Neural progenitor cell (in vitro differentiated cells): ENCODE measurements at regions not wholly inside any gene's neighbourhood (a gene's known extent, or its start where the extent isn't known, plus 50 kb on each side); places are given as distances from the start of the nearest gene placed in this dataset.

Experiments used
- DNase-seq: peaks from one replicate; pipeline ENCODE4 v3.0.0-alpha.2; 2016; ENCODE audit warnings: low spot score
- H2AFZ ChIP-seq: fragments of 200-600 bp; sonication (generic); replicated peaks from 2 replicates; pipeline ENCODE4 v1.6.1; 2016; ENCODE audit warnings: antibody characterized with exemption
- H3F3A ChIP-seq: fragments of 200-600 bp; sonication (generic); 2 replicates; pipeline ENCODE4 v1.6.1; 2016; ENCODE audit warnings: antibody characterized with exemption, low read depth
- H3K27ac ChIP-seq: fragments of 200-600 bp; sonication (generic); 2 replicates; pipeline ENCODE4 v1.5.1; 2016; ENCODE audit warnings: mild to moderate bottlenecking
- H3K27me3 ChIP-seq: fragments of 200-600 bp; sonication (generic); 2 replicates; pipeline ENCODE4 v1.6.1; 2016; ENCODE audit warnings: mild to moderate bottlenecking, moderate library complexity
- H3K36me3 ChIP-seq: fragments of 200-600 bp; sonication (generic); 2 replicates; pipeline ENCODE4 v1.5.1; 2016
- H3K4me1 ChIP-seq: fragments of 200-600 bp; sonication (generic); 2 replicates; pipeline ENCODE4 v1.6.1; 2016; ENCODE audit warnings: mixed run types
- H3K4me2 ChIP-seq: fragments of 200-600 bp; sonication (generic); 2 replicates; pipeline ENCODE4 v1.6.1; 2016
- H3K4me3 ChIP-seq: fragments of 200-600 bp; sonication (generic); 2 replicates; pipeline ENCODE4 v1.5.1; 2016
- H3K79me2 ChIP-seq: fragments of 200-600 bp; sonication (generic); 2 replicates; pipeline ENCODE4 v1.6.1; 2016; ENCODE audit warnings: low read depth
- H3K9ac ChIP-seq: fragments of 200-600 bp; sonication (generic); 2 replicates; pipeline ENCODE4 v1.6.1; 2016
- H3K9me3 ChIP-seq: fragments of 200-600 bp; sonication (generic); 2 replicates; pipeline ENCODE4 v1.5.1; 2016; ENCODE audit warnings: low read depth
- H4K20me1 ChIP-seq: fragments of 200-600 bp; sonication (generic); 2 replicates; pipeline ENCODE4 v1.6.1; 2016; ENCODE audit warnings: low read depth
- H3K27ac Mint-ChIP-seq: 3 replicates; pipeline ENCODE4 v1.8.0; 2021; ENCODE audit warnings: mixed read lengths
- H3K27me3 Mint-ChIP-seq: 2 replicates; pipeline ENCODE4 v1.8.0; 2022; ENCODE audit warnings: low read depth, mild to moderate bottlenecking, inconsistent platforms, moderate library complexity, mixed read lengths; ENCODE audit not compliant: insufficient read depth
- H3K36me3 Mint-ChIP-seq: 3 replicates; pipeline ENCODE4 v1.8.0; 2021; ENCODE audit warnings: mixed read lengths
- H3K4me1 Mint-ChIP-seq: 3 replicates; pipeline ENCODE4 v1.8.0; 2021; ENCODE audit warnings: mixed read lengths
- H3K4me3 Mint-ChIP-seq: 3 replicates; pipeline ENCODE4 v1.8.0; 2021; ENCODE audit warnings: mild to moderate bottlenecking, moderate library complexity, mixed read lengths
- H3K9me3 Mint-ChIP-seq: 3 replicates; pipeline ENCODE4 v1.8.0; 2020; ENCODE audit warnings: mixed read lengths
- CTCF ChIP-seq: fragments of 200-600 bp; sonication (generic); IDR thresholded peaks from 2 replicates; pipeline ENCODE4 v1.5.1; 2017; ENCODE audit warnings: antibody characterized with exemption, mild to moderate bottlenecking
- EZH2 ChIP-seq: fragments of 200-600 bp; sonication (generic); IDR thresholded peaks from 2 replicates; pipeline ENCODE4 v1.6.1; 2017; ENCODE audit warnings: antibody characterized with exemption, mild to moderate bottlenecking, moderate library complexity
- EZH2phosphoT487 ChIP-seq: fragments of 200-600 bp; sonication (generic); IDR thresholded peaks from 2 replicates; pipeline ENCODE4 v1.6.1; 2017; ENCODE audit warnings: antibody characterized with exemption

DNA sequence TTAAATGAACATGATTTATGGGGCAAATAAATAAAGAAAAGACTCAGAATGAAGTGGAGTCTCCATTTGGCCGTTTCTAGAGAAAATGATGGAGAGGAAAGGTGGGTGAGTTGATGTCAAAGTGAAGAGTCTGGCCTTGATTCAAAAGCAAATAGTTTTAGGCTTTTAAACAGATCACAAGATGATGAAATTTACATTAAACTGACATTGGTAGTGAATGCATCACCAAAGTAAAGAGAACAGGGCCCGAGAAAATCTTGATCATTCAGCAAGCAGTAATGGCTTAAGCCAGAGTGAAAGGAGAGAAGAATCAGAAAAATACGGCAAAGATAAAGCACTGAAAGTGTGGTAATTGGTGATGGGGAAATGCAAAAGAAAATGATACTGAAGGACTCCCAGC is 460.0 kb upstream of the SGCD start:
- no peaks in the 10 kb centered on the region for H3K79me2 ChIP-seq
- no peak overlapping the region for H3K9ac ChIP-seq
- H3K4me3 ChIP-seq = no peak overlapping the region
- Mint-ChIP-seq H3K36me3 (no peaks in the 10 kb centered on the region), H3K27ac (no peak overlapping the region), H3K4me3 (no peak overlapping the region), H3K27me3 (no peaks in the 10 kb centered on the region), H3K4me1 (no peaks in the 10 kb centered on the region), H3K9me3 (no peaks in the 10 kb centered on the region)
- H2AFZ ChIP-seq = no peak overlapping the region
- no peak overlapping the region for H3K27ac ChIP-seq
- TF ChIP-seq CTCF (no peak), EZH2 (no peak), EZH2phosphoT487 (no peak)
- H4K20me1 ChIP-seq = no peaks in the 10 kb centered on the region
- H3K9me3 ChIP-seq = no peaks in the 10 kb centered on the region
- no peaks in the 10 kb centered on the region for H3K27me3 ChIP-seq
- DNase-seq = no peak
- no peak overlapping the region for H3K4me2 ChIP-seq
- no peaks in the 10 kb centered on the region for H3K4me1 ChIP-seq
- H3K36me3 ChIP-seq = no peaks in the 10 kb centered on the region
- no peaks in the 10 kb centered on the region for H3F3A ChIP-seq

DNA sequence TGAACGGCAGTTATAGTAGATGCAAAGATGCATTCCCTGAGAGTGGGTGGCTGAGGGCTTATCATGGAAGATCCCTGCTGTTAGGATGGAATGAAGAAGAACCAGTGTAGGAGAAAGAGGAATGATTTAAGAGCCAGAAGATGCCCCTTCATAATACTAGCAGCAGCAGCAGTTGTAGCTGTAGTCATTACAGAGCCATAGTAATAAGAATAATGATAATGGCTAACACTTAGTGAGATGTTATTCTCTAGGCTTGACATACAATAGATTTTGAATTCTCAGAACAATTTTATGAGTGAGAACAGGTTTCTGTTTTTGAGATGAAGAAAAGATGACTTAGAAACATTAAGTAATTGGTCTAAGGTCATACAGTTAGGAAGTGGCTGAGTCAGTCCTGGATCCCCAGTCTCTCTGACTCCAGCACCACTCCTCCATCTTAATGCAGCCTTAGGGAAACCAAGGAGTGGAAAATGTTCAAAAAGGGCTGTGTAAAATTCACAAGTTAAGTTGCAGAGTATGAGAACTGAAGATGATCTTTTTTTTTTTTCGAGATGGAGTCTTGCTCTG is 459.4 kb upstream of the SGCD start:
- Mint-ChIP-seq H3K27me3 (no peaks in the 10 kb centered on the region), H3K9me3 (no peaks in the 10 kb centered on the region), H3K36me3 (no peaks in the 10 kb centered on the region), H3K27ac (no peak overlapping the region), H3K4me3 (no peak overlapping the region), H3K4me1 (no peaks in the 10 kb centered on the region)
- Histone ChIP-seq H3K36me3 (no peaks in the 10 kb centered on the region), H3K9ac (no peak overlapping the region), H4K20me1 (no peaks in the 10 kb centered on the region), H3F3A (no peaks in the 10 kb centered on the region), H3K27ac (no peak overlapping the region), H3K4me1 (no peaks in the 10 kb centered on the region), H3K27me3 (no peaks in the 10 kb centered on the region), H3K79me2 (no peaks in the 10 kb centered on the region), H3K4me3 (no peak overlapping the region), H3K9me3 (no peaks in the 10 kb centered on the region), H2AFZ (no peak overlapping the region), H3K4me2 (no peak overlapping the region)
- no peak for TF ChIP-seq CTCF
- no peak for TF ChIP-seq EZH2phosphoT487
- no peak for TF ChIP-seq EZH2
- no peak for DNase-seq

- no peaks in the 10 kb centered on the region for H3K27me3 Mint-ChIP-seq
- no peaks in the 10 kb centered on the region for H3K4me1 Mint-ChIP-seq
- TF ChIP-seq CTCF = no peak
- H3K9me3 ChIP-seq = no peaks in the 10 kb centered on the region
- H3K4me3 Mint-ChIP-seq = no peak overlapping the region
- H3K79me2 ChIP-seq = no peaks in the 10 kb centered on the region
- H3K9ac ChIP-seq = no peak overlapping the region
- H3K27ac Mint-ChIP-seq = no peak overlapping the region
- no peak overlapping the region for H2AFZ ChIP-seq
- no peak overlapping the region for H3K27ac ChIP-seq
- H4K20me1 ChIP-seq = no peaks in the 10 kb centered on the region
- no peaks in the 10 kb centered on the region for H3K27me3 ChIP-seq
- H3K4me2 ChIP-seq = no peak overlapping the region
- H3K36me3 ChIP-seq = no peaks in the 10 kb centered on the region
- DNase-seq = no peak
- no peaks in the 10 kb centered on the region for H3K36me3 Mint-ChIP-seq
- H3K4me1 ChIP-seq = no peaks in the 10 kb centered on the region
- no peaks in the 10 kb centered on the region for H3F3A ChIP-seq
- no peaks in the 10 kb centered on the region for H3K9me3 Mint-ChIP-seq
- H3K4me3 ChIP-seq = no peak overlapping the region
Observed at GRCh38 chr5:155870636-155871035, 456.3 kb upstream of the SGCD start.

GRCh38 chr5:155871623-155872022 is 455.3 kb upstream of the SGCD start:
- Mint-ChIP-seq H3K9me3 (no peaks in the 10 kb centered on the region), H3K27me3 (no peaks in the 10 kb centered on the region), H3K4me3 (no peak overlapping the region), H3K36me3 (no peaks in the 10 kb centered on the region), H3K27ac (no peak overlapping the region), H3K4me1 (no peaks in the 10 kb centered on the region)
- Histone ChIP-seq H3K79me2 (no peaks in the 10 kb centered on the region), H3K27me3 (no peaks in the 10 kb centered on the region), H3K4me2 (no peak overlapping the region), H3F3A (no peaks in the 10 kb centered on the region), H3K9ac (no peak overlapping the region), H3K9me3 (no peaks in the 10 kb centered on the region), H3K27ac (no peak overlapping the region), H3K4me3 (no peak overlapping the region), H3K36me3 (no peaks in the 10 kb centered on the region), H3K4me1 (no peaks in the 10 kb centered on the region), H2AFZ (no peak overlapping the region), H4K20me1 (no peaks in the 10 kb centered on the region)
- TF ChIP-seq CTCF (peak; percentile 17), EZH2 (no peak), EZH2phosphoT487 (no peak)
- DNase-seq = no peak
